ENCODE measurements at regions not wholly inside any gene's neighbourhood (a gene's known extent, or its start where the extent isn't known, plus 50 kb on each side); places are given as distances from the start of the nearest gene placed in this dataset.
A peak's percentile ranks its signal among the peaks of the same experiment; 100 is the strongest.

- intact Hi-C loops (cut with micrococcal nuclease; ENCODE audit: unreplicated experiment): no loop called here
- Histone ChIP-seq H3K9me3 (ENCODE audit: insufficient read depth, low read depth) (no peaks in the 10 kb centered on the region), H3K27ac (no peak overlapping the region), H3K9me2 (ENCODE audit: insufficient read depth) (no peaks in the 10 kb centered on the region), H3K4me1 (replicated peaks; ENCODE audit: insufficient read depth) (no peaks in the 10 kb centered on the region), H3K4me3 (no peak overlapping the region), H3K4me2 (no peak overlapping the region), H3F3A (ENCODE audit: insufficient read depth, low read depth) (no peaks in the 10 kb centered on the region), H2AFZ (no peak overlapping the region), H3K27me3 (ENCODE audit: insufficient read depth, low read depth) (no peaks in the 10 kb centered on the region), H3K79me2 (ENCODE audit: low read depth) (no peaks in the 10 kb centered on the region), H4K20me1 (ENCODE audit: insufficient read depth) (no peaks in the 10 kb centered on the region), H3K36me3 (ENCODE audit: low read depth) (no peaks in the 10 kb centered on the region)
- no peak for TF ChIP-seq EZH2 (IDR thresholded peaks at IDR 0.05; ENCODE audit: low read depth)
- TF ChIP-seq, protein P1, sequence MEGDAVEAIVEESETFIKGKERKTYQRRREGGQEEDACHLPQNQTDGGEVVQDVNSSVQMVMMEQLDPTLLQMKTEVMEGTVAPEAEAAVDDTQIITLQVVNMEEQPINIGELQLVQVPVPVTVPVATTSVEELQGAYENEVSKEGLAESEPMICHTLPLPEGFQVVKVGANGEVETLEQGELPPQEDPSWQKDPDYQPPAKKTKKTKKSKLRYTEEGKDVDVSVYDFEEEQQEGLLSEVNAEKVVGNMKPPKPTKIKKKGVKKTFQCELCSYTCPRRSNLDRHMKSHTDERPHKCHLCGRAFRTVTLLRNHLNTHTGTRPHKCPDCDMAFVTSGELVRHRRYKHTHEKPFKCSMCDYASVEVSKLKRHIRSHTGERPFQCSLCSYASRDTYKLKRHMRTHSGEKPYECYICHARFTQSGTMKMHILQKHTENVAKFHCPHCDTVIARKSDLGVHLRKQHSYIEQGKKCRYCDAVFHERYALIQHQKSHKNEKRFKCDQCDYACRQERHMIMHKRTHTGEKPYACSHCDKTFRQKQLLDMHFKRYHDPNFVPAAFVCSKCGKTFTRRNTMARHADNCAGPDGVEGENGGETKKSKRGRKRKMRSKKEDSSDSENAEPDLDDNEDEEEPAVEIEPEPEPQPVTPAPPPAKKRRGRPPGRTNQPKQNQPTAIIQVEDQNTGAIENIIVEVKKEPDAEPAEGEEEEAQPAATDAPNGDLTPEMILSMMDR (conservative IDR thresholded peaks at IDR 0.05): no peak
- ChIA-PET POLR2A (ENCODE audit: unreplicated experiment) (no interaction called here), CTCF (no interaction called here)
- BruUV-seq (replicated peaks): no TSS peak
- peak; percentile 11 to 69 for DNase-seq
These were observed 182.2 kb upstream of the STXBP5 start for GRCh38 chr6:147022041-147022440.

DNA sequence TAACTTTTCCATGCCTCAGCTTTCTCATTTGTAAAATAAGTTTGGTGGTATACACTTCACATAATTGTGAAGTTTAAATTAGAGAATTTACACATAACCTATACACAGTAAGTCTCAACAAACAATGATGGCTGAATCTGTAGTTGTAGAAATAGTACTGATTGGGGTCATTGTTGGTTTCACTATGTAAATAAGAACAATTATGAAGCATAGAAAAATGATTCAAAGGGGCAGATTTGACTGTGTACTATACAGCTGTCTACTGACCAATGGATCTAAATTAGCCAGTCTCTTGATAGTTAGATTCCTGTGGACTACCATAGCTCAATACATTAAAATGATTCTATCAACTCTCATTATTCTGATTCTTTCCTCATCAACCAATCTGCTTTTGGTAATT lies 181.1 kb upstream of the STXBP5 start:
- ChIA-PET POLR2A (ENCODE audit: unreplicated experiment) (no interaction called here), CTCF (no interaction called here)
- TF ChIP-seq, protein P1 (conservative IDR thresholded peaks at IDR 0.05): no peak
- TF ChIP-seq EZH2 (IDR thresholded peaks at IDR 0.05; ENCODE audit: low read depth): no peak
- Histone ChIP-seq H3K4me2 (no peak overlapping the region), H3K79me2 (ENCODE audit: low read depth) (no peaks in the 10 kb centered on the region), H3K27ac (no peak overlapping the region), H3F3A (ENCODE audit: insufficient read depth, low read depth) (no peaks in the 10 kb centered on the region), H3K27me3 (ENCODE audit: insufficient read depth, low read depth) (no peaks in the 10 kb centered on the region), H3K36me3 (ENCODE audit: low read depth) (no peaks in the 10 kb centered on the region), H3K9me2 (ENCODE audit: insufficient read depth) (no peaks in the 10 kb centered on the region), H3K4me1 (replicated peaks; ENCODE audit: insufficient read depth) (no peaks in the 10 kb centered on the region), H4K20me1 (ENCODE audit: insufficient read depth) (no peaks in the 10 kb centered on the region), H3K4me3 (no peak overlapping the region), H3K9me3 (ENCODE audit: insufficient read depth, low read depth) (no peaks in the 10 kb centered on the region), H2AFZ (no peak overlapping the region)
- no peak for DNase-seq
- BruUV-seq (replicated peaks): no TSS peak
- intact Hi-C loops (cut with micrococcal nuclease; ENCODE audit: unreplicated experiment): no loop called here

GRCh38 chr6:147023581-147023980 lies 180.6 kb upstream of the STXBP5 start:
- POLR2A ChIA-PET (ENCODE audit: unreplicated experiment): no interaction called here
- Histone ChIP-seq H4K20me1 (ENCODE audit: insufficient read depth) (no peaks in the 10 kb centered on the region), H3K9me2 (ENCODE audit: insufficient read depth) (no peaks in the 10 kb centered on the region), H3K79me2 (ENCODE audit: low read depth) (no peaks in the 10 kb centered on the region), H3K27me3 (ENCODE audit: insufficient read depth, low read depth) (no peaks in the 10 kb centered on the region), H3K4me1 (replicated peaks; ENCODE audit: insufficient read depth) (no peaks in the 10 kb centered on the region), H2AFZ (no peak overlapping the region), H3K9me3 (ENCODE audit: insufficient read depth, low read depth) (no peaks in the 10 kb centered on the region), H3K27ac (no peak overlapping the region), H3F3A (ENCODE audit: insufficient read depth, low read depth) (no peaks in the 10 kb centered on the region), H3K36me3 (ENCODE audit: low read depth) (no peaks in the 10 kb centered on the region), H3K4me2 (no peak overlapping the region), H3K4me3 (no peak overlapping the region)
- CTCF ChIA-PET: no interaction called here
- DNase-seq: no peak
- TF ChIP-seq, protein P1 (conservative IDR thresholded peaks at IDR 0.05): no peak
- no peak for TF ChIP-seq EZH2 (IDR thresholded peaks at IDR 0.05; ENCODE audit: low read depth)
- intact Hi-C loops (cut with micrococcal nuclease; ENCODE audit: unreplicated experiment): no loop called here
- no TSS peak for BruUV-seq (replicated peaks)
